Heart left ventricle (tissue), 16 donors: ENCODE measurements at regions not wholly inside any gene's neighbourhood (a gene's known extent, or its start where the extent isn't known, plus 50 kb on each side); places are given as distances from the start of the nearest gene placed in this dataset.

Experiments
- ATAC-seq, 4 donors: fragments of 200-7000 bp; cut with Tn5 transposase; one replicate each; pipeline ENCODE4 v1.9.1; 2020 to 2022; ENCODE audit warnings: moderate library complexity in 4 of 4, mild to moderate bottlenecking in 3 of 4, moderate number of reproducible peaks in 1 of 4
- DNase-seq, 5 donors: peaks; one replicate each; pipeline ENCODE4 v3.0.0-alpha.2; 2020
- H3K27ac ChIP-seq, 12 donors: fragments of 200-600 bp; sonication (generic) in 4 of 12; one replicate each; pipeline versions ENCODE4 v1.5.0 to v1.8.0; 2016 to 2022; ENCODE audit warnings: mild to moderate bottlenecking in 2 of 12
- H3K27me3 ChIP-seq, 9 donors: fragments of 200-600 bp; sonication (generic) in 2 of 9; one replicate each; pipeline versions ENCODE4 v1.5.1 to v1.8.0; 2016 to 2022; ENCODE audit warnings: mild to moderate bottlenecking in 3 of 9
- H3K36me3 ChIP-seq, 9 donors: fragments of 200-600 bp; sonication (generic) in 2 of 9; one replicate each; pipeline versions ENCODE4 v1.5.0 to v1.8.0; 2018 to 2022; ENCODE audit warnings: mild to moderate bottlenecking in 2 of 9
- H3K4me1 ChIP-seq, 12 donors: fragments of 200-600 bp; sonication (generic) in 4 of 12; one replicate each; pipeline versions ENCODE4 v1.5.0 to v1.8.0; 2016 to 2022; ENCODE audit warnings: mild to moderate bottlenecking in 3 of 12
- H3K4me3 ChIP-seq, 12 donors: fragments of 200-600 bp; sonication (generic) in 4 of 12; one replicate each; pipeline versions ENCODE4 v1.5.0 to v1.8.0; 2017 to 2022; ENCODE audit warnings: mild to moderate bottlenecking in 9 of 12, moderate library complexity in 4 of 12
- H3K9me3 ChIP-seq, 12 donors: fragments of 200-600 bp; sonication (generic) in 4 of 12; one replicate each; pipeline versions ENCODE4 v1.5.0 to v1.8.0; 2016 to 2022; ENCODE audit warnings: mild to moderate bottlenecking in 1 of 12
- POLR2A ChIP-seq, 2 donors: fragments of 450-650 bp; IDR thresholded peaks; one replicate each; pipeline ENCODE4 v1.6.1; 2017; ENCODE audit warnings: antibody characterized with exemption in 2 of 2, mild to moderate bottlenecking in 2 of 2, moderate library complexity in 2 of 2
- WGBS, 4 donors: extraction: QIAGEN DNeasy Blood & Tissue Kit in 2 of 4; methylation state at CpG; one replicate each; pipeline versions ENCODE4 v1.1.5 to v1.1.7; 2013 to 2018; 5-methylcytosine and 5-hydroxymethylcytosine counted together
- intact Hi-C, 10 donors: fragments of 100-400 bp; cut with DNase I; formaldehyde crosslinking; loops; one replicate each; pipeline versions ENCODE4 v1.11.1 to v1.14.2; 2022
- TF ChIP-seq, protein P1 (sequence below), 12 donors: fragments of 200-600 bp; sonication (generic) in 4 of 12; IDR thresholded peaks; one replicate each; pipeline versions ENCODE4 v1.5.0 to v1.8.0; 2018 to 2022; ENCODE audit warnings: antibody characterized with exemption in 12 of 12, mild to moderate bottlenecking in 5 of 12
- donor health status: ischemic (EF 13 %, LVEDD 7.1; RV severe dilation, severe dysfunction).
- donor health status: healthy with polysubstance abuse.
- donor health status: DM: no; HTN: yes; CAD: no.
- donor health status: DM: no; HTN: no; CAD: no.
- donor health status: ischemic (EF 25% LVEDD 6.9; RV normal size, moderate dysfunction).
- donor health status: ischemic (EF 25% LVEDD 5.7; RV mildly dilated, moderate dysfunction).
- donor health status: healthy.
- donor health status: DM: yes; HTN: yes; CAD: no.
- donor health status: ischemic (EF 35%, LVEDD 5.7; RV mildly dilated, moderate dysfunction).
- donor health status: nonischemic (EF 11% LVEDD 7.7; RV severe dilation, severe dysfunction).
- donor health status: DM: yes; HTN: yes; CAD: no.
- donor health status: PGD.
- donor health status: ischemic (EF 29% LVEDD 5.4; RV normal size, mild dysfunction).
- donor health status: nonischemic (EF 23%, LVEDD 6.1; RV moderate dilation, normal function).

DNA sequence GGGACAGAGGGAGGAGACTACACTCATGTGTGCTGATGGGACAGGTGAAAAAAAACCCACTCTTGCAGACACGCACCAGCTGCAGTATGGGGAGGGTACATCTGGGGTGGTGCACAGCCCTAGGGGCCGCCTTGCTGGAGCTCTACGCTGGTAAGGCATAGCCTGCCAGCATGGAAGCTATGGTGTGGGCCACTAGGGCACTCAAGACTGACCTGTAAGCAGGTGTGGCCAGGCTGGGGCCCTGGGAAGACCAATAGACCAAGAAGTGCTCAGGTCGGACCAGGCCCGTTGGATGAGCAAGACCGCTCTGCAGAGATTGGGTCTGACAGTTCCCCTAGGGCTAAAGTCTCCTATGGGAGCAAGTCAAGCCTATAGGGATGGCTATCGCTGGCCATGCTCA lies 314.8 kb downstream of the FAM47A start:
- Histone ChIP-seq H3K36me3 (no peaks in the 10 kb centered on the region), H3K27me3 (no peaks in the 10 kb centered on the region), H3K4me1 (no peaks in the 10 kb centered on the region), H3K9me3 (no peaks in the 10 kb centered on the region), H3K27ac (no peak overlapping the region), H3K4me3 (no peak overlapping the region)
- 78 to 94% (median 84%) methylated on average over 5 to 7 of the region's 7 CpGs for WGBS, 4 donors
- intact Hi-C loops, result no loop called here
- TF ChIP-seq, protein P1, sequence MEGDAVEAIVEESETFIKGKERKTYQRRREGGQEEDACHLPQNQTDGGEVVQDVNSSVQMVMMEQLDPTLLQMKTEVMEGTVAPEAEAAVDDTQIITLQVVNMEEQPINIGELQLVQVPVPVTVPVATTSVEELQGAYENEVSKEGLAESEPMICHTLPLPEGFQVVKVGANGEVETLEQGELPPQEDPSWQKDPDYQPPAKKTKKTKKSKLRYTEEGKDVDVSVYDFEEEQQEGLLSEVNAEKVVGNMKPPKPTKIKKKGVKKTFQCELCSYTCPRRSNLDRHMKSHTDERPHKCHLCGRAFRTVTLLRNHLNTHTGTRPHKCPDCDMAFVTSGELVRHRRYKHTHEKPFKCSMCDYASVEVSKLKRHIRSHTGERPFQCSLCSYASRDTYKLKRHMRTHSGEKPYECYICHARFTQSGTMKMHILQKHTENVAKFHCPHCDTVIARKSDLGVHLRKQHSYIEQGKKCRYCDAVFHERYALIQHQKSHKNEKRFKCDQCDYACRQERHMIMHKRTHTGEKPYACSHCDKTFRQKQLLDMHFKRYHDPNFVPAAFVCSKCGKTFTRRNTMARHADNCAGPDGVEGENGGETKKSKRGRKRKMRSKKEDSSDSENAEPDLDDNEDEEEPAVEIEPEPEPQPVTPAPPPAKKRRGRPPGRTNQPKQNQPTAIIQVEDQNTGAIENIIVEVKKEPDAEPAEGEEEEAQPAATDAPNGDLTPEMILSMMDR (IDR thresholded peaks at IDR 0.05), result no peak
- no peak for TF ChIP-seq POLR2A (IDR thresholded peaks at IDR 0.05)
- no peak for ATAC-seq
- peak in 1 of 5 donors; percentile 7 for DNase-seq

- 60 to 73% (median 66%) methylated on average over 5 of the region's 5 CpGs for WGBS, 4 donors
- Histone ChIP-seq H3K9me3 (peaks cover 0 to 12% (median 0%) of the 10 kb centered on the region in 12 donors), H3K27me3 (no peaks in the 10 kb centered on the region), H3K4me1 (no peaks in the 10 kb centered on the region), H3K27ac (no peak overlapping the region), H3K4me3 (no peak overlapping the region), H3K36me3 (no peaks in the 10 kb centered on the region)
- intact Hi-C loops, result no loop called here
- DNase-seq (no peak), ATAC-seq (no peak)
- no peak for TF ChIP-seq POLR2A (IDR thresholded peaks at IDR 0.05)
- TF ChIP-seq, protein P1 (IDR thresholded peaks at IDR 0.05), result no peak
Measured at GRCh38 chrX:33808636-33809035, 323.5 kb downstream of the FAM47A start.

DNA sequence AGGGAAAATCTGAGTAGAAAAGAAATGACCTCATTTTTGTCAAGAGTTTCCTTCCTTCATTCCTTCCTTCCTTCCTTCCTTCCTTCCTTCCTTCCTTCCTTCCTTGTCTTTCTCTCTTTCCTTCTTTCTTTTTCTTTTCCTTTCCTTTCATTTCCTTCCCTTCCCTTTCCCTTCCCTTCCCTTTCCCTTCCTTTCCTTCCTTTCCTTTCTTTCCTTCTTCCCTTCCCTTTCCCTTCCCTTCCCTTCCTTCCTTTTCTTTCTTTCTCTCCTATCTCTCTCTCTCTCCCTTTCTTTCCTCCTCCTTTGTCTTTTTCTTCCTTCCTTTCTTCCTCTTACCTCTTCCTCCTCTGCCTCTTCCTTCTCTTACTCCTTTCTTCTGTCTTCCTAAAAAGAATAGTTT lies 347.6 kb downstream of the FAM47A start:
- Histone ChIP-seq H3K4me3 (no peak overlapping the region), H3K27me3 (no peaks in the 10 kb centered on the region), H3K36me3 (no peaks in the 10 kb centered on the region), H3K9me3 (no peaks in the 10 kb centered on the region), H3K27ac (no peak overlapping the region), H3K4me1 (no peaks in the 10 kb centered on the region)
- DNase-seq (no peak), ATAC-seq (no peak)
- TF ChIP-seq, protein P1 (IDR thresholded peaks at IDR 0.05), result no peak
- no peak for TF ChIP-seq POLR2A (IDR thresholded peaks at IDR 0.05)
- intact Hi-C loops, result no loop called here

- H3K27ac ChIP-seq, result no peak overlapping the region
- no peak overlapping the region for H3K4me3 ChIP-seq
- H3K9me3 ChIP-seq, result no peaks in the 10 kb centered on the region
- no peaks in the 10 kb centered on the region for H3K27me3 ChIP-seq
- TF ChIP-seq, protein P1 (IDR thresholded peaks at IDR 0.05), result no peak
- TF ChIP-seq POLR2A (IDR thresholded peaks at IDR 0.05), result no peak
- intact Hi-C loops, result no loop called here
- no peak for ATAC-seq
- no peaks in the 10 kb centered on the region for H3K4me1 ChIP-seq
- no peaks in the 10 kb centered on the region for H3K36me3 ChIP-seq
- no peak for DNase-seq
- 68 to 83% (median 82%) methylated on average over 11 of the region's 11 CpGs for WGBS, 4 donors
Measured at GRCh38 chrX:33741807-33742206, 390.3 kb downstream of the FAM47A start.
